HCT116 (cell line): ENCODE measurements at regions not wholly inside any gene's neighbourhood (a gene's known extent, or its start where the extent isn't known, plus 50 kb on each side); places are given as distances from the start of the nearest gene placed in this dataset.

Experiments
- ATAC-seq: fragments of 200-7000 bp; cut with Tn5 transposase; 2 replicates; pipeline ENCODE4 v1.9.1; 2020; ENCODE audit warnings: mild to moderate bottlenecking, moderate library complexity
- BruUV-seq: library from RNA; stranded (reverse); fragments of 400-500 nt; replicated peaks from 2 replicates; lab custom pipeline; 2021; lab: Mats Ljungman, UMichigan
- CTCF ChIA-PET: fragments of 300-600 bp; sonication (Branson Sonifier 250); formaldehyde crosslinking; loops from one replicate; lab custom pipeline; 2021; ENCODE audit warnings: antibody characterized with exemption; lab: Charles Lee
- POLR2A ChIA-PET: fragments of 300-600, 350-600 bp; sonication (Branson Sonifier 250); formaldehyde crosslinking; loops from one replicate; lab custom pipeline; 2021; ENCODE audit warnings: antibody characterized with exemption; lab: Charles Lee
- RAD21 ChIA-PET, 2 experiments: fragments of 300-600 bp; sonication (Branson Sonifier 250); formaldehyde crosslinking; loops; one replicate each; lab custom pipeline; 2023; ENCODE audit warnings: low total read pairs in 2 of 2; ENCODE audit not compliant: uncharacterized antibody in 2 of 2, unreplicated experiment in 2 of 2, low non-redundant PET in 1 of 2; lab: Charles Lee
- DNase-seq: peaks from one replicate; pipeline ENCODE4 v3.0.0-alpha.2; 2010; ENCODE audit warnings: low read depth, low spot score
- H2AFZ ChIP-seq: fragments of 200-600 bp; shearing (Covaris generic), sonication (generic); 2 replicates; pipeline ENCODE4 v1.6.1; 2017; ENCODE audit warnings: low read depth, mixed run types, mixed read lengths, antibody characterized with exemption, low read length; ENCODE audit not compliant: poor library complexity, severe bottlenecking
- H3K27ac ChIP-seq: 2 replicates; pipeline ENCODE4 v1.5.1; 2012; ENCODE audit warnings: low read depth, low read length
- H3K27me3 ChIP-seq: fragments of 200-600 bp; sonication (generic); 2 replicates; pipeline ENCODE4 v1.6.1; 2016; ENCODE audit warnings: mixed run types, low read length, mixed read lengths; ENCODE audit not compliant: insufficient read depth
- H3K36me3 ChIP-seq, 2 experiments: fragments of 200-500 bp in 1 of 2; fragments of 200-600 bp in 1 of 2; sonication (Bioruptor generic) in 1 of 2; sonication (generic) in 1 of 2; 2 replicates each; pipeline versions ENCODE4 v1.5.1 to v1.6.1; 2014 to 2016; ENCODE audit warnings: low read length in 2 of 2, inconsistent platforms in 1 of 2, mixed read lengths in 1 of 2, mixed run types in 1 of 2; ENCODE audit not compliant: insufficient read depth in 2 of 2, control insufficient read depth in 1 of 2
- H3K4me1 ChIP-seq, 2 experiments: fragments of 200-600 bp in 1 of 2; sonication (generic) in 1 of 2; 2 replicates each; pipeline versions ENCODE4 v1.5.1 to v1.6.1; 2012 to 2017; ENCODE audit warnings: low read length in 2 of 2, inconsistent platforms in 1 of 2, mild to moderate bottlenecking in 1 of 2, mixed read lengths in 1 of 2, mixed run types in 1 of 2, moderate library complexity in 1 of 2; ENCODE audit not compliant: insufficient read depth in 2 of 2, control insufficient read depth in 1 of 2
- H3K4me2 ChIP-seq: fragments of 200-600 bp; sonication (generic); 2 replicates; pipeline ENCODE4 v1.6.1; 2017; ENCODE audit warnings: mixed run types, low read length, mixed read lengths
- H3K4me3 ChIP-seq, 2 experiments: fragments of 200-600 bp in 1 of 2; sonication (generic) in 1 of 2; replicated peaks in 1 of 2; 2 replicates each; pipeline ENCODE4 v1.5.1; 2011 to 2016; ENCODE audit warnings: low read length in 2 of 2, control low read depth in 1 of 2, low read depth in 1 of 2, mild to moderate bottlenecking in 1 of 2, mixed read lengths in 1 of 2, mixed run types in 1 of 2
- H3K79me2 ChIP-seq: fragments of 200-600 bp; sonication (generic); 2 replicates; pipeline ENCODE4 v1.6.1; 2017; ENCODE audit warnings: mild to moderate bottlenecking, mixed run types, low read length, moderate library complexity, mixed read lengths; ENCODE audit not compliant: insufficient read depth
- H3K9ac ChIP-seq: fragments of 200-600 bp; sonication (generic); 2 replicates; pipeline ENCODE4 v1.6.1; 2016; ENCODE audit warnings: low read length, mixed read lengths
- H3K9me2 ChIP-seq: fragments of 200-600 bp; sonication (generic), shearing (Covaris generic); 2 replicates; pipeline ENCODE4 v1.6.1; 2017; ENCODE audit warnings: mixed run types, mild to moderate bottlenecking, moderate library complexity; ENCODE audit not compliant: insufficient read depth
- H3K9me3 ChIP-seq, 2 experiments: fragments of 200-500 bp in 1 of 2; fragments of 200-600 bp in 1 of 2; sonication (Bioruptor generic) in 1 of 2; sonication (generic) in 1 of 2; 2 replicates each; pipeline ENCODE4 v1.6.1; 2014 to 2017; ENCODE audit warnings: low read length in 2 of 2, mixed read lengths in 2 of 2, inconsistent platforms in 1 of 2, low read depth in 1 of 2, mild to moderate bottlenecking in 1 of 2, mixed run types in 1 of 2, moderate library complexity in 1 of 2; ENCODE audit not compliant: control insufficient read depth in 1 of 2, insufficient read depth in 1 of 2
- H4K20me1 ChIP-seq: fragments of 200-600 bp; sonication (generic), shearing (Covaris generic); 2 replicates; pipeline ENCODE4 v1.6.1; 2017; ENCODE audit warnings: mixed run types, mild to moderate bottlenecking, moderate library complexity; ENCODE audit not compliant: insufficient read depth
- CBX3 ChIP-seq: IDR thresholded peaks from 2 replicates; pipeline ENCODE4 v1.6.1; 2012; ENCODE audit warnings: low read depth
- CEBPB ChIP-seq: IDR thresholded peaks from 2 replicates; pipeline ENCODE4 v1.6.1; 2012; ENCODE audit warnings: low read depth
- ELF1 ChIP-seq: IDR thresholded peaks from 2 replicates; pipeline ENCODE4 v1.6.1; 2012; ENCODE audit warnings: low read depth, borderline replicate concordance
- POLR2A ChIP-seq: IDR thresholded peaks from 2 replicates; pipeline ENCODE4 v1.7.0; 2011; ENCODE audit warnings: borderline replicate concordance; ENCODE audit not compliant: insufficient read depth, insufficient read length; ENCODE audit errors: extremely low read depth
- RAD21 ChIP-seq: IDR thresholded peaks from 2 replicates; pipeline ENCODE4 v1.6.1; 2012; ENCODE audit warnings: low read depth, mild to moderate bottlenecking
- SIN3A ChIP-seq: IDR thresholded peaks from 2 replicates; pipeline ENCODE4 v1.6.1; 2012; ENCODE audit warnings: low read depth
- SRF ChIP-seq: IDR thresholded peaks from 2 replicates; pipeline ENCODE4 v1.6.1; 2012; ENCODE audit warnings: low read depth
- YY1 ChIP-seq: IDR thresholded peaks from 2 replicates; pipeline ENCODE4 v1.6.1; 2011; ENCODE audit warnings: low read length, low read depth, moderate library complexity, mild to moderate bottlenecking; ENCODE audit not compliant: insufficient replicate concordance; ENCODE audit errors: extremely low read depth
- ZBTB33 ChIP-seq: IDR thresholded peaks from 2 replicates; pipeline ENCODE4 v1.6.1; 2011; ENCODE audit warnings: mild to moderate bottlenecking, low read length, moderate library complexity; ENCODE audit not compliant: insufficient replicate concordance; ENCODE audit errors: extremely low read depth
- ZFX ChIP-seq: fragments of 450-650 bp; IDR thresholded peaks from 2 replicates; pipeline ENCODE4 v1.6.1; 2017
- ZNF274 ChIP-seq: fragments of 200-500 bp; sonication (Bioruptor generic); IDR thresholded peaks from 2 replicates; pipeline ENCODE4 v1.6.1; 2014; ENCODE audit warnings: mild to moderate bottlenecking, low read depth, low read length, inconsistent platforms
- intact Hi-C: fragments of 100-400 bp; cut with micrococcal nuclease; formaldehyde crosslinking; loops from 2 replicates; pipeline ENCODE4 v1.10.0; 2022
- TF ChIP-seq, protein P1 (sequence below): IDR thresholded peaks from 2 replicates; pipeline ENCODE4 v1.6.1; 2012
- TF ChIP-seq, protein P2 (sequence below): IDR thresholded peaks from 2 replicates; pipeline ENCODE4 v1.6.1; 2012; ENCODE audit warnings: low read depth

DNA sequence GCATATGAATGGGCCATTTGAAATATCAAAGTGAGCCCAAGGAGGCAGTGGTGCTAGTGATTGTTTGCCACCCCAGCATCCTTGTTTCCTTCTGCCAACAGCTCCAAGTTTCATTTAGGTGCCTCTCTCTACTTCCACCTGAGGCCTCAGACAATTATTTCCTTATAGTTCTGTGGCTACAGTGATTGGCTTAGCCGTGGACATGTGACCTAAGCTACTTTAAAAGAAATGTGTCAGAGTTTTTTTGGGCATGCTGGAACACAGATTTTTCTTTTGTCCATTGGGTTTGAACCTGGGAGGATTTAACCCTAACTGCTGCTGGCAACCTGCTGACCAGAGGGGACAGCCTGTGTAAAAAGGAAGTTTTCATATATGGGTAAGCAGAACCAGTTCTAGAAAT, 319.4 kb downstream of the CD109 start:
- RAD21 ChIA-PET: no interaction called here

DNA sequence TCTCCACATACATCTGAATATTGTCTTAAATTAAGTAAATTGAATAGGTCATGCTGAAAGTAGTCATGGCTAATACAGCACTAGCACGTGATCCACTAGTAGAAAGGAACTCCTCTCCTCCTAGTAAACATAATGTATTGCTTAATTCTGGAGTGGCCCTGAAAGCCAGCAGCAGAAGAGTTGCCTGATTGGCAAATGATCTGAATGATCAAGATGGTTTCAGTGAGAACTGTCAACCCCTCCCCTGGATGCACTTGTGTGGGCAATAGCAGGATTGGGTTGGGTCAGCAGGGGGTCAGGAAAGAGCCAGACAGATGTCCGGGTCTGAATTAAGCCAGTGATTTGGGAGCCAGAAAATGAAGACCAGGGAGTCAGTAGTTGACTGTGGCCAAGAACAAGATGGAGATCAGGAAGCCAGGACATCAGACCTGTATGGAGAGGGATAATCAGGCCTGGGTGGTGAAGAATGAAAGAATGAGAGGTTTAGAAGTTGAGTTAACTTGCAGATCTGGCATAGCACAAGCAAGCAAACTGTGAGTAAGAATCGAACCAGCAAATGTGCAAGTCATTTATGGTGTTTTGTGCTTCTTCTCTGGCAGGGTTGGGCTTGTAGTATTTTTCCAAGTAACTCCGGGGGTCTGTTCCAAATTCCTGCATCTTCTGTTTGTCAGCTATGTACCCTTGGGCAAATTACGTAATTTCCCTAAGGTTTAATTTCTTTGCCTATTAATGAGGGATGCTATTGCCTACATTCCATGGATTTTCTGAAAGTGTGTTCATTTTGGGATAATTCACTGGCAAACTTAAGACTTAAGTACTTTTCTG, 304.9 kb downstream of the CD109 start:
- no peak overlapping the region for H3K27ac ChIP-seq
- intact Hi-C loops: no loop called here
- CTCF ChIA-PET: no interaction called here
- no peak for DNase-seq
- H3K9me2 ChIP-seq: no peaks in the 10 kb centered on the region
- BruUV-seq: no TSS peak
- no peak overlapping the region for H2AFZ ChIP-seq
- no peak overlapping the region for H3K9ac ChIP-seq
- no peaks in the 10 kb centered on the region for H3K4me1 ChIP-seq
- H3K4me3 ChIP-seq: no peak overlapping the region
- POLR2A ChIA-PET: no interaction called here
- H3K36me3 ChIP-seq: no peaks in the 10 kb centered on the region
- RAD21 ChIA-PET: no interaction called here
- no peaks in the 10 kb centered on the region for H4K20me1 ChIP-seq
- no peaks in the 10 kb centered on the region for H3K79me2 ChIP-seq
- H3K9me3 ChIP-seq: no peaks in the 10 kb centered on the region
- H3K27me3 ChIP-seq: no peaks in the 10 kb centered on the region
- no peak overlapping the region for H3K4me2 ChIP-seq
- ATAC-seq: no peak
- no peak for TF ChIP-seq ELF1
- TF ChIP-seq SRF: no peak
- no peak for TF ChIP-seq CBX3
- no peak for TF ChIP-seq YY1
- TF ChIP-seq, protein P1, sequence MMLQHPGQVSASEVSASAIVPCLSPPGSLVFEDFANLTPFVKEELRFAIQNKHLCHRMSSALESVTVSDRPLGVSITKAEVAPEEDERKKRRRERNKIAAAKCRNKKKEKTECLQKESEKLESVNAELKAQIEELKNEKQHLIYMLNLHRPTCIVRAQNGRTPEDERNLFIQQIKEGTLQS: no peak
- TF ChIP-seq ZBTB33: no peak
- TF ChIP-seq, protein P2, sequence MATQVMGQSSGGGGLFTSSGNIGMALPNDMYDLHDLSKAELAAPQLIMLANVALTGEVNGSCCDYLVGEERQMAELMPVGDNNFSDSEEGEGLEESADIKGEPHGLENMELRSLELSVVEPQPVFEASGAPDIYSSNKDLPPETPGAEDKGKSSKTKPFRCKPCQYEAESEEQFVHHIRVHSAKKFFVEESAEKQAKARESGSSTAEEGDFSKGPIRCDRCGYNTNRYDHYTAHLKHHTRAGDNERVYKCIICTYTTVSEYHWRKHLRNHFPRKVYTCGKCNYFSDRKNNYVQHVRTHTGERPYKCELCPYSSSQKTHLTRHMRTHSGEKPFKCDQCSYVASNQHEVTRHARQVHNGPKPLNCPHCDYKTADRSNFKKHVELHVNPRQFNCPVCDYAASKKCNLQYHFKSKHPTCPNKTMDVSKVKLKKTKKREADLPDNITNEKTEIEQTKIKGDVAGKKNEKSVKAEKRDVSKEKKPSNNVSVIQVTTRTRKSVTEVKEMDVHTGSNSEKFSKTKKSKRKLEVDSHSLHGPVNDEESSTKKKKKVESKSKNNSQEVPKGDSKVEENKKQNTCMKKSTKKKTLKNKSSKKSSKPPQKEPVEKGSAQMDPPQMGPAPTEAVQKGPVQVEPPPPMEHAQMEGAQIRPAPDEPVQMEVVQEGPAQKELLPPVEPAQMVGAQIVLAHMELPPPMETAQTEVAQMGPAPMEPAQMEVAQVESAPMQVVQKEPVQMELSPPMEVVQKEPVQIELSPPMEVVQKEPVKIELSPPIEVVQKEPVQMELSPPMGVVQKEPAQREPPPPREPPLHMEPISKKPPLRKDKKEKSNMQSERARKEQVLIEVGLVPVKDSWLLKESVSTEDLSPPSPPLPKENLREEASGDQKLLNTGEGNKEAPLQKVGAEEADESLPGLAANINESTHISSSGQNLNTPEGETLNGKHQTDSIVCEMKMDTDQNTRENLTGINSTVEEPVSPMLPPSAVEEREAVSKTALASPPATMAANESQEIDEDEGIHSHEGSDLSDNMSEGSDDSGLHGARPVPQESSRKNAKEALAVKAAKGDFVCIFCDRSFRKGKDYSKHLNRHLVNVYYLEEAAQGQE: no peak
- no peak for TF ChIP-seq CEBPB
- TF ChIP-seq SIN3A: no peak
- no peak for TF ChIP-seq POLR2A

More for the DNA sequence above, 319.4 kb downstream of the CD109 start:
- Histone ChIP-seq H3K9me3 (no peaks in the 10 kb centered on the region), H3K4me2 (no peak overlapping the region), H3K9ac (no peak overlapping the region), H3K27ac (no peak overlapping the region), H3K9me2 (no peaks in the 10 kb centered on the region), H2AFZ (no peak overlapping the region), H4K20me1 (no peaks in the 10 kb centered on the region; the same call in 1 of the 2 replicates), H3K27me3 (no peaks in the 10 kb centered on the region), H3K4me1 (no peaks in the 10 kb centered on the region), H3K79me2 (no peaks in the 10 kb centered on the region), H3K36me3 (no peaks in the 10 kb centered on the region), H3K4me3 (no peak overlapping the region)
- ChIA-PET CTCF (no interaction called here), POLR2A (no interaction called here)
- intact Hi-C loops: no loop called here
- no peak for ATAC-seq
- TF ChIP-seq ZNF274 (no peak), RAD21 (no peak), ZFX (no peak)
- DNase-seq: no peak
- no TSS peak for BruUV-seq
